GM10266 (cell line): ENCODE measurements at regions not wholly inside any gene's neighbourhood (a gene's known extent, or its start where the extent isn't known, plus 50 kb on each side); places are given as distances from the start of the nearest gene placed in this dataset.

Experiments used
- DNase-seq: peaks from one replicate; pipeline ENCODE4 v3.0.0; 2012; ENCODE audit errors: extremely low spot score
- CTCF ChIP-seq: IDR thresholded peaks from 2 replicates; pipeline ENCODE4 v1.5.1; 2012; ENCODE audit warnings: mild to moderate bottlenecking, low read depth; ENCODE audit not compliant: control insufficient read depth, insufficient read depth; ENCODE audit errors: missing control alignments

- no peak for DNase-seq
Measured at GRCh38 chr2:17429130-17429529, 89.1 kb downstream of the RAD51AP2 start.

GRCh38 chr2:17427401-17427800 is 90.8 kb downstream of the RAD51AP2 start:
- DNase-seq: no peak
- no peak for TF ChIP-seq CTCF

More at GRCh38 chr2:17429130-17429529, 89.1 kb downstream of the RAD51AP2 start:
- TF ChIP-seq CTCF: no peak

GRCh38 chr2:17426743-17427142 is 91.5 kb downstream of the RAD51AP2 start:
- no peak for DNase-seq
- TF ChIP-seq CTCF: no peak

- no peak for TF ChIP-seq CTCF
- DNase-seq: no peak
Measured at GRCh38 chr2:17422061-17422460, 96.2 kb downstream of the RAD51AP2 start.

- no peak for DNase-seq
- TF ChIP-seq CTCF: no peak
Measured at GRCh38 chr2:17416884-17417391, 101.3 kb downstream of the RAD51AP2 start.

GRCh38 chr2:17413036-17413435 is 105.2 kb downstream of the RAD51AP2 start:
- TF ChIP-seq CTCF: no peak
- DNase-seq: no peak

GRCh38 chr2:17401096-17401495 is 117.1 kb downstream of the RAD51AP2 start:
- no peak for TF ChIP-seq CTCF

More at GRCh38 chr2:17401096-17401495, 117.1 kb downstream of the RAD51AP2 start:
- no peak for DNase-seq
